Mesenteric fat pad (tissue), 1 donor: ENCODE measurements at regions not wholly inside any gene's neighbourhood (a gene's known extent, or its start where the extent isn't known, plus 50 kb on each side); places are given as distances from the start of the nearest gene placed in this dataset.
"Not testable (repeated sequence)": the region's sequence is repeated elsewhere in the genome, so short reads cannot be mapped to it uniquely, and the experiment has no call there.

ENCODE experiments used
- DNase-seq: peaks from one replicate; pipeline ENCODE4 v3.0.0-alpha.2; 2020; ENCODE audit warnings: low spot score
- donor health status: DM: yes; HTN: yes; CAD: no.

- no peak for DNase-seq
Observed at GRCh38 chr10:18735711-18736110, 76.5 kb downstream of the ARL5B start.

DNA sequence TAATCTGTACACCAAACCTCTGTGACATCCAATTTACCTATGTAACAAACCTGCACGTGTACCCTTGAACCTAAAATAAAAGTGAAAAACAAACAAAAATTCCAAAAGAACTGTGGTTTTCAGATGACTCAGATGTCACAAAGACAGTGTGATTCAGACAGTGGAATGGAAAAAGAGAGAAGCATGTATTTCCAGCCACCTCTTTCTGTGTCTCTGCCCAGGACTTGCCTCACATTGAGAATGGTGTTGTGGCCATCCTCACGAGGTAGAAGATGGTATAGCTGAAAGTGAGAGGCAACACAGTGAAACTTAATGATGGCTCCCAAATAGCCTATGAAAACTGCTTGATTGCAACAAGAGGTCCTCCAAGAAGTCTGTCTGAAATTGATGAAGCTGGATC is 78.0 kb downstream of the ARL5B start:
- no peak for DNase-seq

DNA sequence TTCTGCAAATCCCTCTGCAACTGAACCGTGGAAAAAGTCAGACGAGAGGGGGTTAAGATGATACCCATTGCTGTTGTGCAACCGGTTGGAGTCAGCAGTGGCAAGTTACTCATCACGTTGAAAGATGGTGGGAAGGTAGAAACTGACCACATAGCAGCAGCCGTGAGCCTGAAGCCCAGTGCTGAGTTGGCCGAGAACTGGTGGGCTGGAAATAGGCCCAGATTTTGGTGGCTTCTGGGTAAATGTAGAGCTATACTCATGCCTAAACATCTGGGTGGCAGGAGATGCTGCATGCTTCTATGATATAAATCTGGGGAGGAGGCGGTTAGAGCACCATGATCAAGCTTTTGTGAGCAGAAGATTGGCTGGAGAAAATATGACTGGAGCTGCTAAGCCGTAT is 78.6 kb downstream of the ARL5B start:
- no peak for DNase-seq

DNA sequence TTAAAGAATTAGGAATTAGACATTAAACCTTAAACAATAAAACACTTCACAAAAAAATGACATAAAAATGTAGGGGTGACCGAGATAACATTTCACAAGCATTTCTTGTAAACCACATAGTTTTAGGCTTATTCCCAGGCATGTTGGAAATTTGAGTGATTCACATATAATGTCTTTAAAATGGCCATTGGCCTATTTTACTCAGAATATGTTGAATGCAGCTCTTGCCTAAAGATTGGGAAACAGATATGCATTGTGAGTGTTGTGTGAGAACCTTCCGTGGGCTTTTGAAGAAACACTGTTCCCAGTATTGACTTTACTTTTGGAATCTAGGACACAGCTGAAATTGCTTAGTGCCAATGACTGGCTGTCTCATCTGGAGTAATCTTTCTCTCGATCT is 79.6 kb downstream of the ARL5B start:
- no peak for DNase-seq

DNA sequence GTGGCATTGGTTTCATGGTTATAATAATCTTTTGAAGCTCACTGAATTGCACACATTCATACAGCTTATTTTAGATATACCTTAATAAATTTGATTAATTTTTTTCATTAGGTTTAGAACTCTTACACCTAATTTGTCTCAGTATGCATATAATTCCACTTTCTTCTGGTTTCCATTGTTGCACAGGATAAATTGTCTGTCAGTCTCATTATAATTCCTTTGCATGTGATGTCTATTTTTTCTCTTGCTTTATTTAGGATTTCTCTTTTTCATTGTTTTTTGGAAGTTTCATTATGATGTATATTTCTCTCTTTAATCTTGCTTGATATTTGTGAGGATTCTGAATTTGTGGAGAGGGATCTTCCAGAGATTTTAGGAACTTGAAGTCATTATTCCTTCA is 84.7 kb downstream of the ARL5B start:
- no peak for DNase-seq

- no peak for DNase-seq
Observed at GRCh38 chr10:18753312-18753895, 94.2 kb downstream of the ARL5B start.

DNA sequence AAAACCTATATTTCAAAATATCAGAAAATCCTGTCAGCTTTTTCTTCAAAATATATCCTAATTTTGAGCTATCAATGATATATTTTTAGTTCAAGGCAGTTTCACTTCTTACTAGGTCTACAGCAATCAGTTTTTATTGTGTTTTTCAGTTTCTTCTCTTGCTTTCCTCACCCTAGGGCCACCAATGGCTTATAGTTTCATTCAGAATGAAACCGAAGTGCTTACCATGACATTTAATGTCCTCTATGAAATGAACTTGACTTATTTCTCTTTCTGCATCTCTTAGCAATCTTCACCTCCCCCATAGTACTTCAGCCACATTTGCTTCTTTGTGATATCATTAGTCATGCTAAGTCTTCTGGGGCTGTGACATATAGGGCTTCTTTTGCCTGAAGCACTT is 100.3 kb downstream of the ARL5B start:
- DNase-seq: no peak

- no peak for DNase-seq
Observed at GRCh38 chr10:18760836-18761235, 101.6 kb downstream of the ARL5B start.

- no peak for DNase-seq
Observed at GRCh38 chr10:18767981-18768380, 108.8 kb downstream of the ARL5B start.

GRCh38 chr10:18773180-18773579 is 113.9 kb downstream of the ARL5B start:
- no peak for DNase-seq

GRCh38 chr10:18777258-18777657 is 118.0 kb downstream of the ARL5B start:
- DNase-seq: no peak

DNA sequence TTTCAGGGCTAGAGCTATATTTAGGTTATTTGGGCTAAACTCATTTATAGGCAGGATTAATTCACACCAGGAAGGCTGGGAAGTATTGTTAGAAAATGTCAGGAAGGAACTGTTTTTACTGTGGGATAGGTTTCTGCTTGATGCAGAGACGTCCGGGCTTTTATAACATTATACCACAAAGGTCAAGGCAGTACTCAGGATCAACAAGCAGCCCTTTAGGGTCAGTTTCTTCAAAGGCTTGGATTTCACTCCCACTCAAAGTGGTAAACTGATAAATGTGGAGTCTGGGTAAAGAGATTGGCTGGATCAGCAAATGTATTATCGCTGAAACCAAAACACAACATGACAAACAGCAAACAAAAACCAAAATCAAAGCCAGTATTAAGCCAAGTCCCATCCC is 127.2 kb downstream of the ARL5B start:
- no peak for DNase-seq

GRCh38 chr10:18793951-18794350 is 134.7 kb downstream of the ARL5B start:
- no peak for DNase-seq

DNA sequence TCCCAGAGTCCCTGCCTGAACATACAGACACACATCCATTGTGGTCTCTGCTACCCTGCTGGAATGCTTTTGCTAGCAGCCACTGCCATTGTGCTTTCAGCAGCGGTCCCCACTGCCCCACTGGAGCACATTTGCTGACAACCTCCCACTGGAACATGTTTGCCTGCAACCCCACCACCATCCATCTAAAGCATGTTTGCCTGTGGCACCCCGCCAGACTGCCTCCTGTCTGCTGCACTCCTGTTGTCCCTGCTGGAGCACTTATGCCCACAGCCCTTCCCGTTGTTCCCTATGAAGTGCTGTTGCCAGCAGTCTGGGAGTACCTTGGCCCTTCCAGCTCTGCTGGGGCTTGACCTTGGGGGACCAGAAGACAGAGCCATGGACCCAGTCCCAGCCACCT is 136.3 kb downstream of the ARL5B start:
- DNase-seq: no peak

DNA sequence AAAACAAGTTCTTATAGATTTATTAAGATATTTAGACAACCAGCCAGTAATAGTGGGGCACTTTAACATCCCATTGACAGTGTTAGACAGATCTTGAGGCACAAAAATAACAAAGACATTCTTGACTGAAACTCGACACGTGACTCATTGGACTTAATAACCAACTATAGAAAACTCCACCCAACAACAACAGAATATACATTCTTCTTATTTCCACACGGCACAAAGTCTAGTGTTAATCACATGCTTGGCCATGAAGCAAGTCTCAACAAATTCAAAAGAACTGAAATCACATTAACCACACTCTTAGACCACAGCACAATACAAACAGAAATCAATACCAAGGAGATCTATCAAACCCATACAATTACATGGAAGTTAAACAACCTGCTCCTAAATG is 138.1 kb downstream of the ARL5B start:
- DNase-seq: no peak

DNA sequence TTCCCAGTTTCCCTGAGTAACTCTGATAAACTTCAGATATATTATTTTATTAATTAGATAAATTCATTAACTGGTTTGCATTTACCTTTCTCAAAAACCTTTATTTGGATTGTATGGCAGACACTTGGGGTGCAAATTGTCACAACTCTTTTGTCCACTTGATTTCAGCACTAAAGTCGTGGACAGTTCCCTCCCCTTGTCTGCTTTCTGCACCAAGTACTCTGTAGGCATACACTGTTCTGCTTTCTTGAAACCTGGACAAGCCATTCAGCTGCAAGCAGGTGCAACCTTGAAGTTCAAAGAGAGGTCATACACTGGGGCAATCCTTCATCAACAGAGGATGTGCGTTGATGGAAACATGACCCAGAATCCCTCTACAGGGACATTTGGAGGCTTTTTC is 162.9 kb downstream of the ARL5B start:
- DNase-seq: no peak

DNA sequence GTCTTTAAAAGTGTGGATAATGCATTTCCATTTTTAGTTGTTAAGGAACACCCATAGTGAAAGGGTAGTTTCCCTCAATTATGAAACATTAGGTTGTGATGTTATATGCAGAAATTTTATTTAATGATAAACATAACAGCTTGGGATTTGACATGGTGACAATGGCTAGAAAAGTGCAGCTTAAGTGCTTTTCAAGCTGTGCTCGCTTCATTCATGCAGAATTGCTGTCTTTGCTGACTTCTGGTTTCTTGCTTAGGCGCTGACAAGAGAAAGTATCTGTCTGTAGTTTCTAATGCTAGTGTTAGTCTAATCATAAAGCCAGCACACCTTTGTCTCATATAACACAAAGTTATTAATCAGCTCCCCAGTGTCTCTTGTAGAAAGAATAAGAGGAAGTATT is 170.0 kb downstream of the ARL5B start:
- DNase-seq: no peak

GRCh38 chr10:18830277-18830676 is 171.0 kb downstream of the ARL5B start:
- no peak for DNase-seq

- DNase-seq: not testable (repeated sequence)
Observed at GRCh38 chr10:18856623-18857022, 192.0 kb upstream of the MALRD1 start.

GRCh38 chr10:18859659-18860058 is 188.9 kb upstream of the MALRD1 start:
- DNase-seq: no peak

GRCh38 chr10:18860186-18860585 is 188.4 kb upstream of the MALRD1 start:
- DNase-seq: no peak

DNA sequence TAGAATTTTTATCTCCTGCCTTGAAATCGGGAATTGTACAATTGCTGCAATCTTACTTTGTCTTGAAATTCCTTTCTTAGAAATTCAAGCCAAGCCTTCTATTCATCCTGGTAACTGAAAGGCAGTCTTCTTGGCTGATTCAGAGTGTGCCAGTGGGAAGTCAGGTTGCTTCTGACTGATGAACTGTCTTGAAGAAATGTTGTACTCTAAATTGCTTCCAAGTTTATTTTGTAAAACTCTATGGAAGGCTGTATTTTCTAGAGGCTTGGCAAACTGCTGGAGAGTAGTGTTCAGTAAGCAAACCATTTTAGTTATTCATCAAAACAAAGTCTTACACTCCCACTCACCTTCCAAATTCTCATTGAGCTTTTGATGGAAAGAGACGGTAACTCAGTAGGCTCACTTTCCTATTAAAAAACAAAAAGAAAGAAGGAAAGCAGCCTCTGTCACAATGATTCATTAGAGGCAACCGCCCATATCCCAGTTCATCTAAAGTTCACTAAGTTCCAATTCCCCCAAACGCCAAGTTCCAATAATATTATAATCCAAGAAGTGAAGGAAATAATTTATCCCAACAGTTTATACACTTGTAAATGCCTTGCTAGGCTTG is 187.9 kb upstream of the MALRD1 start:
- no peak for DNase-seq

GRCh38 chr10:18861382-18861781 is 187.2 kb upstream of the MALRD1 start:
- no peak for DNase-seq

DNA sequence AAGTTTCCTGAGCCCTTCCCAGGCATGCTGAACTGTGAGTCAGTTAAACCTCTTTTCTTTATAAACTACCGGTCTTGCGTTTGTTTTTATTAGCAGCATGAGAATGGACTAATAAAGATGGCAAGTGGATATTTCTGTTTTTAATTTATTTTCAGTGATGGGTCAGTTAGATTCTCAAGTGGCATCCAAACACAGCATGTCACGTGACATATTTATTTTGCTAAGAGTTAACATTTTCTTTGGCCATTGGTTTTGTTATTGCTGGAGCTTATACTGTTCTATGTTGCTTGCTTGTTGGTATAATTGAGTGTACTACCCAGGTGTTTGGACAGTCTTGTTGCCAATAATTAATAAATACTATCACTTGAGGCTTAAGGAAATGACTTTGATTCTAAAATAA is 181.7 kb upstream of the MALRD1 start:
- DNase-seq: no peak
